ENCODE measurements at regions not wholly inside any gene's neighbourhood (a gene's known extent, or its start where the extent isn't known, plus 50 kb on each side); places are given as distances from the start of the nearest gene placed in this dataset.
"Not testable (repeated sequence)": the region's sequence is repeated elsewhere in the genome, so short reads cannot be mapped to it uniquely, and the experiment has no call there.

DNA sequence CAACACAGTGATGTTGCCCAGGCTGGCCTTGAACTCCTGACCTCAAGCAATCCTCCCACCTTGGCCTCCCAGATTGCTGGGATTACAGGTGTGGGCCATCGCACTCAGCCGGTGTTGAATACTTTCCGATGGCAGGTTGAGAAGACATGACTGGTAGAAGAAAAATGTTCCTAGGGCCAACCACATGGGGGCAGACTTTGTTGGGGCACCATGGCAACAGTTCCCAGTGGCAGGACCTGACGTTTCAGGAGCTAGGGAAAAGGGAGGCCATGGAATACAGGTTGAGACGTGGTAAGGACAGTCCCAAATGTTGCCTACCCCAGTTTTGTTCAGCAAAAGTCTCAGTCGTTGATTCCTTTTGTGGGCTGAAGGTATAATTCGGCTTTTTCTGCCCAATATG lies 134.6 kb downstream of the ASMT start:
- no peak overlapping the region for H3K4me3 Mint-ChIP-seq
- no peaks in the 10 kb centered on the region for H3K27me3 Mint-ChIP-seq
- no peaks in the 10 kb centered on the region for H3K4me1 Mint-ChIP-seq
- H3K27ac Mint-ChIP-seq: no peak overlapping the region
- CTCF ChIA-PET: no interaction called here
- peaks cover 46% of the 10 kb centered on the region for H3K9me3 Mint-ChIP-seq
- no peak for DNase-seq
- peaks cover 22% of the 10 kb centered on the region for H3K36me3 Mint-ChIP-seq

DNA sequence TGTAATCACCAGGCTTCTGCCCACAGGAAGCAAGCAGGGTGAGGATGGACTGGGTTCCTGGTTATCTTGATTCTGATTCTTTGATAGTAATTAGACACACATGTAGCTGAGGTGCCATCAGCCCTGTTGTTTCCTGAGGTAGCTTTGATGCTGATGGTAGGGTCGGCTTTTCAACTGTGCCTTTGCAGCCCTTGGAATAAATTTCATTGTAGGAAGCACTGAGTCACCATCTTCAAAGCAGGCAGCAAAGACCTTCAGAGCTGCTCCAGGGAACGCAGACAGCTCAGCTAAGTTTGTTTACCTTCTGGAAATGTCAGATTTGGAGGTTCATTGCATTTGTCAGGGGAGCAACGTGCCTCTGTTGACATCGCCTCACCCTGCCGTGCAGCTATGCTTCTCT lies 135.4 kb downstream of the ASMT start:
- CTCF ChIA-PET: no interaction called here
- Mint-ChIP-seq H3K27ac (no peak overlapping the region), H3K9me3 (peaks cover 43% of the 10 kb centered on the region), H3K36me3 (peaks cover 15% of the 10 kb centered on the region), H3K27me3 (no peaks in the 10 kb centered on the region), H3K4me3 (no peak overlapping the region), H3K4me1 (no peaks in the 10 kb centered on the region)
- no peak for DNase-seq

DNA sequence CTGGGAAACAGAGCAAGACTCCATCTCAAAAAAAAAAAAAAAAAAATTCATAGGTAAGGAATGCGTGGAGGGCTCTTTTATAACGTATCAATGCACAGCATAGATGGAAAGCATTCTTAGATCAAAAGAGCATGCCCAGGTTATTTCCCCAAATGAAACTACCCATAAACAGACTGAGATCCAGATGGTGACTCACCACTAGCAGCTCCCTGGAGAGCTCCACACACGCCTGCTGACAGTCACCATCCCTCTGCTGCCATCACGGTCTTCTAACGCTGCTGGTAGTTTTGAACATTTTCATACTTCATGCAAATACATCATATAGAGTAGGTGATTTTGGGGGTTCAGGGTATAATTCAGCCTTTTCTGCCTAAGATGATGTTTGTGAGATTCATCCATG lies 136.9 kb downstream of the ASMT start:
- DNase-seq: no peak
- CTCF ChIA-PET: no interaction called here
- Mint-ChIP-seq H3K27me3 (no peaks in the 10 kb centered on the region), H3K36me3 (peaks cover 16% of the 10 kb centered on the region), H3K4me3 (no peak overlapping the region), H3K9me3 (peaks cover 44% of the 10 kb centered on the region), H3K27ac (no peak overlapping the region), H3K4me1 (no peaks in the 10 kb centered on the region)

DNA sequence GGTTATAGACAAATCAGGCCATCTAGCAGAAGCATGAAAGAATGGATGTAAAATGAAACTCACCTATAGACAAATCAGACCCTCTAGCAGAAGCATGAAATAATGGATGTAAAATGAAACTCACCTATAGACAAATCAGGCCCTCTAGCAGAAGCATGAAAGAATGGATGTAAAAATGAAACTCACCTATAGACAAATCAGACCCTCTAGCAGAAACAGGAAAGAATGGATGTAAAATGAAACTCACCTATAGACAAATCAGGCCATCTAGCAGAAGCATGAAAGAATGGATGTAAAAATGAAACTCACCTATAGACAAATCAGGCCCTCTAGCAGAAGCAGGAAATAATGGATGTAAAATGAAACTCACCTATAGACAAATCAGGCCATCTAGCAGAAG lies 137.9 kb downstream of the ASMT start:
- H3K27ac Mint-ChIP-seq, H3K27me3 Mint-ChIP-seq, CTCF ChIA-PET, H3K4me3 Mint-ChIP-seq, H3K4me1 Mint-ChIP-seq, DNase-seq: not testable (repeated sequence)
- Mint-ChIP-seq H3K9me3 (peaks cover 49% of the 10 kb centered on the region), H3K36me3 (peaks cover 22% of the 10 kb centered on the region)

DNA sequence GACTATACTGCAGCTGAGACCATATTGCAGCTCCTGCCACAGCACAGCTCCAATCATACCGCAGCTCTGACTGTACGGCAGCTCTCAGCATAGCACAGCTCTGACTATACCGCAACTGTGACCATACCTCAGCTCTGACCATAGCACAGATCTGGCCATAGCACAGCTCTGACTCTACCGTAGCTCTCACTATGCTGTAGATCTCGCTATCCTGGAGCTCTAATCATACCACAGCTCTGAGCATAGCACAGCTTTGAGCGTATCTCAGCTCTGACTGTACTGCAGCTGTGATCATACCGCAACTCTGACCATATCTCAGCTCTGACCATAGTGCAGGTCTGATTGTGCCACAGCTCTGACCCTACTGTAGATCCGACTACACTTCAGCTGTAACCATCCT lies 139.2 kb downstream of the ASMT start:
- no peaks in the 10 kb centered on the region for H3K4me1 Mint-ChIP-seq
- H3K27me3 Mint-ChIP-seq: no peaks in the 10 kb centered on the region
- no peak for DNase-seq
- H3K4me3 Mint-ChIP-seq: no peak overlapping the region
- H3K27ac Mint-ChIP-seq: no peak overlapping the region
- H3K9me3 Mint-ChIP-seq: peaks cover 48% of the 10 kb centered on the region
- CTCF ChIA-PET: no interaction called here
- peaks cover 24% of the 10 kb centered on the region for H3K36me3 Mint-ChIP-seq

DNA sequence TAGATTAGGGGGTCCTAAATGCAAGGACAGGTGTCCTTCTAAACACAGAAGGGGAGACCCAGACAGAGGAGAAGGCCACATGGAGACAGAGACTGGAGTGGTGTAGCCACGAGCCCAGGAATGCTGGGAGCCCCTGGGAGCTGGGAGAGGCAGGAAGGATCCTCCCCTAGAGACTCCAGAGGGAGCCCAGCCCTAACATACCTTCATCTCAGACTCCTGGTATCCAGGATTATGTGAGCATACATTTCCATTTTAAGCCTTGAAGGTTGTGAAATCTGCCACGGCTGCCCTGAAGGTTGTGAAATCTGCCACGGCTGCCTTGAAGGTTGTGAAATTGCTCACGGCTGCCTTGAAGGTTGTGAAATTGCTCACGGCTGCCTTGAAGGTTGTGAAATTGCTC lies 148.4 kb downstream of the ASMT start:
- DNase-seq: no peak
- no peak overlapping the region for H3K4me3 Mint-ChIP-seq
- peaks cover 7% of the 10 kb centered on the region for H3K36me3 Mint-ChIP-seq
- peaks cover 34% of the 10 kb centered on the region for H3K9me3 Mint-ChIP-seq
- H3K27me3 Mint-ChIP-seq: no peaks in the 10 kb centered on the region
- CTCF ChIA-PET: no interaction called here
- no peak overlapping the region for H3K27ac Mint-ChIP-seq
- H3K4me1 Mint-ChIP-seq: no peaks in the 10 kb centered on the region

DNA sequence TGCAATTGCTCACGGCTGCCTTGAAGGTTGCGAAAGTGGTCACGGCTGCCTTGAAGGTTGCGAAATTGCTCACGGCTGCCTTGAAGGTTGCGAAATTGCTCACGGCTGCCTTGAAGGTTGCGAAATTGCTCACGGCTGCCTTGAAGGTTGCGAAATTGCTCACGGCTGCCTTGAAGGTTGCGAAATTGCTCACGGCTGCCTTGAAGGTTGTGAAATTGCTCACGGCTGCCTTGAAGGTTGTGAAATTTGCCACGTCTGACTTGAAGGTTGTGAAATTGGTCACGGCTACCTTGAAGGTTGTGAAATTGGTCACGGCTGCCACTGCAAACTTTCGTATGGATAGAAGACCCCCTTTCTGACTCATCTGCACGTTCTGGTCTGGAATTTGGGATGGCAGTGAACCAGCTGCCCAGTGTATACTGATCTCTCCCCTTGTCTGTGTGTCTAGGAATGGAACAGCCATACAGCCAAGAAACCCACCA lies 150.1 kb downstream of the ASMT start:
- CTCF ChIA-PET, H3K4me3 Mint-ChIP-seq, H3K4me1 Mint-ChIP-seq, H3K27ac Mint-ChIP-seq, DNase-seq, H3K27me3 Mint-ChIP-seq, H3K36me3 Mint-ChIP-seq: not testable (repeated sequence)
- H3K9me3 Mint-ChIP-seq: peaks cover 39% of the 10 kb centered on the region

DNA sequence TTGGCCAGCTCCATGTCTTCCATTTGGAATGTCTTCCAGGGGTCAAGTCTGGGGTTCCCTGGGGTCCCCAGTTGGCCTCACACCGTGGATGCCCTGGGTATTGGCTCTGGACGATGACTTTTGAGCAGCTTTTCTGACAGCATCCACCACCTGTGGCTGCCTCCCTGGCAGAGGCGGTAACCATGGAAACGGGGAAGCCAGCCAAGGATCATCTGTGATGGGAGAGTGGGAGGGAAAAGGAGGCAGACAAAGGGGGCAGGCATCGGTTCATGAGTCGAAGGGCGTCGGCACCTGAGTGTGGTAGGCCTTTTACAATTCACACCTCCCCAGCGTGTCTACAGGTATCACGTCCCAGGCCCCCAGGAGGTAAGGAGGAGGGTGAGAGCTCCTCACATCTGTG lies 152.2 kb downstream of the ASMT start:
- Mint-ChIP-seq H3K27ac (no peak overlapping the region), H3K9me3 (peaks cover 50% of the 10 kb centered on the region)

DNA sequence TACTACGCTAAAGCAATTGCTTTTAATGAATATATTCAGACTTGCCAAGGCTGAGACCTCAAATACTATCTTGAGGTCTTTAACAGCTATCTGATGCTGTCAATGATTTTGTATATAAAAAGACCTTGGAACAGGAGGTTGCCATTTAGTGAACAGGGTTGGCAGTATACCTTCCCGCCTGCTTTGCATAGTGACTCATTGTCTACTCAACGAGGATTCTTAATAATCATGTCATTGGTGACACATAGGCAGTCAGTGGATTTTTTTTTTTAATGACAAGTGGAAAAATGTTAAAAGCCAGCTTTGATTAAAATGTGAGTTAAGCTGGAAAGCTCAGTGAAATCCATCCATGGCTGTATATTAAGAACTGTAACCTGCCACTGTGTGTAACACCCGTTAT lies 164.0 kb downstream of the ASMT start:
- Mint-ChIP-seq H3K36me3 (no peaks in the 10 kb centered on the region), H3K27me3 (no peaks in the 10 kb centered on the region), H3K9me3 (peaks cover 9% of the 10 kb centered on the region), H3K4me3 (no peak overlapping the region), H3K27ac (no peak overlapping the region), H3K4me1 (no peaks in the 10 kb centered on the region)
- no peak for DNase-seq
- CTCF ChIA-PET: no interaction called here

More for the DNA sequence above, 152.2 kb downstream of the ASMT start:
- Mint-ChIP-seq H3K4me3 (no peak overlapping the region), H3K27me3 (no peaks in the 10 kb centered on the region), H3K36me3 (peaks cover 2% of the 10 kb centered on the region), H3K4me1 (no peaks in the 10 kb centered on the region)
- no peak for DNase-seq
- CTCF ChIA-PET: no interaction called here

DNA sequence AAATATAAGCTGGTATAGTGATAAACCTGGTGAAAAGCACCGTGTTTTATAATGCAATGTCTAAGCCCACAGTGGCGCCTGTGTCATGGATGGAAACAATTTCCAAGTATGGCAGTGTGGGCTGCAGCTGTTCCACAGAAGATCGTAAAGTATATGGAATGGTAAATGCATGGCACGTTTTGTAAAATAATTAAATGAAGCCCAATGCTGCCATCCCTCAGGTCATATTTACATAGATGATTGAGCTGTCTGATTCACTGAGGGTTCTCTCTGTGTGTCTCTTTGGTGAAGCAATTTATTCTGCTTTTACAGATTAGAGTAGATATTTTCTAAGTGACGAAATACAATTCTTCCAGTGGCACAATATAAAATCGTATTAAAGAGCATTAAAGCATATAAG lies 164.8 kb downstream of the ASMT start:
- Mint-ChIP-seq H3K4me3 (no peak overlapping the region), H3K36me3 (no peaks in the 10 kb centered on the region), H3K9me3 (peaks cover 8% of the 10 kb centered on the region), H3K27me3 (no peaks in the 10 kb centered on the region), H3K4me1 (no peaks in the 10 kb centered on the region), H3K27ac (no peak overlapping the region)
- CTCF ChIA-PET: no interaction called here
- DNase-seq: no peak

DNA sequence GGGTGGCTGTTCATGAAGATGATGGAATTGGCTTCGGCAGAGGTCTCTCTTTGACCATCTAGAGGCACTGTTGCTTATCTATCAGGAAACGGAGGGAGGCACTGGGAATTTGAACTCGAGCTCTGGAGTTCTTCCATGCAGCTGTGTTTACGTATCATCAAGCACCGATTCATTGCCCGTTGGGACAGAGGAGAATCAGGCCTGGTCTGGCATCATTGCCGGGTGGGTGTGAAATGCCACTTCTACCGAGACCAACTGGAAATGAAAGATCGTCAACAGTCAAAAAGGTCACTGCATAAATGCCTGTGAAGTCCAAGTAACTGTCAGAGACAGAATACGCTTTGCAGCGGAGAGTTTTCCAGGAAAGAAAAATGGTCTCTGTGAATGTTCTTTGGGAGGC lies 166.9 kb downstream of the ASMT start:
- Mint-ChIP-seq H3K27me3 (no peaks in the 10 kb centered on the region), H3K27ac (no peak overlapping the region), H3K9me3 (peaks cover 20% of the 10 kb centered on the region), H3K4me3 (no peak overlapping the region), H3K36me3 (peaks cover 2% of the 10 kb centered on the region), H3K4me1 (no peaks in the 10 kb centered on the region)
- no peak for DNase-seq
- CTCF ChIA-PET: no interaction called here

DNA sequence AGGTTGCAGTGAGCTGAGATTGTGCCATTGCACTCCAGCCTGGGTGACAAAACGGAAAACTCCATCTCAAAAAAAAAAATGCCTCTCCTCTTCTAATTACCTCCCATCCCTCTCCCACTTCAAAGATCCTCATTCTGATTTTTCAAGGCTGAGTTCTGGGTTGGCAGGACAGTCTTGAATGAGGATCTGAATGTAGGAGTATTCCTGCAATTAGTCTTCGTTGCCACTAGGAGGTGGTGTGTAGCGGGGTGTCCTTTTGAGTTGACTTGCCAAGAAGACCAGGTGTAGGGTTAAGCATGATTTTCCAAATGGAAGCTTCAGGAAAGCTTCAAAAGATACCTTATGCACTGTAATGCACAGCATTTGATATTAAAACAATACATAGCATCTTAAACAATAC lies 169.9 kb downstream of the ASMT start:
- peaks cover 2% of the 10 kb centered on the region for H3K36me3 Mint-ChIP-seq
- DNase-seq: no peak
- CTCF ChIA-PET: no interaction called here
- H3K4me1 Mint-ChIP-seq: no peaks in the 10 kb centered on the region
- H3K27me3 Mint-ChIP-seq: no peaks in the 10 kb centered on the region
- no peak overlapping the region for H3K4me3 Mint-ChIP-seq
- no peak overlapping the region for H3K27ac Mint-ChIP-seq
- H3K9me3 Mint-ChIP-seq: peaks cover 27% of the 10 kb centered on the region

DNA sequence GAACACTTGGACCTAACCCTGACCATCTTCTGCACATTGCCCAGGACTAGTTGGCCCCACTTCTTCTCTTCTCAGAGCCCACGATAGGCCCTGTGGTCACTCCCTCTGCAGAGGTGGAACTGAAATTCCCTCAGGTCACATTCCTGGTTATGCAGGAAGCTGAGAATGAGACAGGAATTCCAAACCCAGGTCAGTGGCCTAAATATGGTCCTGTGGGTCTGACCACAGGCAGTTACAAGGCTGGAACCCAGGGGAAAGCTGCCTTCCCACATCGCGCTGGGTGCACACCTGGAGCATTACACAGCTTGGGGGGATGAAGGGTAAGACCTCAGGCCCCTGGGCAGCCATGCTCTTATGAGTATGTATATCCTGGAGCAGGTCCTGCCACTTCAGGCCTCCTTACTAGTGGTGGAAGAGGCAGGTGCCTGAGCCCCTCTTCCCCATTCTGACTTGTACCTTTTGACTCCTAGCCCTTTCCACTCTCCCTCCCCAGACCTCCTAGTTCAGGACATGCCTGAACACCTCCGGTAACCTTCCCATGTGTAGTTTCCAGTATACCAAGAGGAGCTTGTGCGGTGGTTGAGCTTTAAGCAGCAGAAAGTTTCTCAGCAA lies 173.5 kb downstream of the ASMT start:
- Mint-ChIP-seq H3K36me3 (peaks cover 2% of the 10 kb centered on the region), H3K4me3 (no peak overlapping the region), H3K27me3 (no peaks in the 10 kb centered on the region), H3K27ac (no peak overlapping the region), H3K4me1 (no peaks in the 10 kb centered on the region), H3K9me3 (peaks cover 27% of the 10 kb centered on the region)
- CTCF ChIA-PET: no interaction called here
- DNase-seq: no peak

DNA sequence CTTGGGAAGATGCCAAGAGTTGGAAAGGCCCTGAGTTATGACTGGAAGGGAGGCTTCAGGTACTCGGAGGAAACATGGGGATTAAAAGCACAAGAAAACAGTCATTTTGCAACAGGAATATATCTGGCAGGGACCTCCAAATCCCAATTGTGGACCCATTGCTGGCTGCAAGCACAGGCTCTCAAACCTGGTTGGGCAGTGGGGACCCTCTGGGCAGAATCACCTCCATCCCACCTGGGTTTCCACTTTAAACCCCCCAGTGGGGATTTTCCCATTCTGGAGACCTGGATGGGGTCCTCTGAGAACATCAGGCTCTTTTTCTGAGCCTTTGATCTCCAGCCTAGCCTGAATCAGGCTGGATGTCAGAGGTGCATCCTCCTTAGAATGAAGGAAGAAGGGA lies 177.8 kb downstream of the ASMT start:
- Mint-ChIP-seq H3K36me3 (no peaks in the 10 kb centered on the region), H3K4me3 (no peak overlapping the region), H3K27ac (no peak overlapping the region), H3K27me3 (no peaks in the 10 kb centered on the region), H3K4me1 (no peaks in the 10 kb centered on the region), H3K9me3 (peaks cover 4% of the 10 kb centered on the region)
- DNase-seq: no peak
- CTCF ChIA-PET: no interaction called here

DNA sequence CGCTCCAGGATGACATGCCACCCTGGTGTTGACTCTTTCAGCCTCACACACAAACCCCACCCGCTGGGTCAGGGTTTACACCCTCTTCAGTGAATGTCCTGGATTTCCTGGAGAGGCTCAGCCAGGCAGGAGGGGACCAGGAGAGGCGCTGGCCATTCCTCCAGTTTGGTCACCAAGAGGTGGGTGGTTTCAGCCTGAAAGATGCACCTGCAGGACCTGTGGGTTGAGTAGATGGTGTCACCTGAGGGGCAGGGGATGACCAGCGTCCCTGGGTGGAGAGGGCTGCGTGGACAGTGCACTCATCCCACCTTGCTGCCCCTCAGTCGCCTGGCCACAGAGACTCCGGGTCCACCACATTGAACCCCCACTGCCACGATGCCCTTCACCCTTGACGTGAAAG lies 179.7 kb downstream of the ASMT start:
- H3K4me3 Mint-ChIP-seq: no peak overlapping the region
- CTCF ChIA-PET: no interaction called here
- H3K27me3 Mint-ChIP-seq: no peaks in the 10 kb centered on the region
- H3K27ac Mint-ChIP-seq: no peak overlapping the region
- no peak for DNase-seq
- H3K9me3 Mint-ChIP-seq: no peaks in the 10 kb centered on the region
- H3K4me1 Mint-ChIP-seq: no peaks in the 10 kb centered on the region
- H3K36me3 Mint-ChIP-seq: no peaks in the 10 kb centered on the region

DNA sequence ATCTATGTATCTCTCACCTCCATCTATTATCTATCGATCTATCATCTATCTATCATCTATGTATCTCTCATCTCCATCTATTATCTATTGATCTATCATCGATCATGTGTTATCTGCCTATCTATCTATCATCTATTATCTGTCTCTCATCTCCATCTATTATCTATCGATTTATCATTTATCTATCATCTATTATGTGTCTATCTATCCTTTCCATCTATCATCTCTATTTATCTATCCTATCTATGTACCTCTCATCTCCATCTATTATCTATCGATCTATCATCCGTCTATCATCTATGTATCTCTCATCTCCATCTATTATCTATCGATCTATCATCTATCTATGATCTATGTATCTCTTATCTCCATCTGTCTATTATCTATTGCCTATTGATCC lies 188.1 kb downstream of the ASMT start:
- CTCF ChIA-PET: no interaction called here
- no peak overlapping the region for H3K27ac Mint-ChIP-seq
- no peaks in the 10 kb centered on the region for H3K9me3 Mint-ChIP-seq

More for the DNA sequence above, 188.1 kb downstream of the ASMT start:
- peaks cover 5% of the 10 kb centered on the region for H3K27me3 Mint-ChIP-seq
- DNase-seq: no peak
- no peaks in the 10 kb centered on the region for H3K4me1 Mint-ChIP-seq
- H3K36me3 Mint-ChIP-seq: no peaks in the 10 kb centered on the region
- no peak overlapping the region for H3K4me3 Mint-ChIP-seq
